HFFc6 (cell line): ENCODE measurements at regions not wholly inside any gene's neighbourhood (a gene's known extent, or its start where the extent isn't known, plus 50 kb on each side); places are given as distances from the start of the nearest gene placed in this dataset.
"Not testable (repeated sequence)": the region's sequence is repeated elsewhere in the genome, so short reads cannot be mapped to it uniquely, and the experiment has no call there.

Source experiments
- DNase-seq: peaks from one replicate; pipeline ENCODE4 v3.0.0-alpha.2; 2018
- H3K27ac Mint-ChIP-seq: 2 replicates; pipeline ENCODE4 v1.8.0; 2020; ENCODE audit warnings: mild to moderate bottlenecking, mixed read lengths
- H3K27me3 Mint-ChIP-seq: 2 replicates; pipeline ENCODE4 v1.8.0; 2021; ENCODE audit warnings: mild to moderate bottlenecking, moderate library complexity, mixed read lengths; ENCODE audit not compliant: insufficient read depth
- H3K36me3 Mint-ChIP-seq: 2 replicates; pipeline ENCODE4 v1.8.0; 2021; ENCODE audit warnings: low read depth, mixed read lengths
- H3K4me1 Mint-ChIP-seq: 2 replicates; pipeline ENCODE4 v1.8.0; 2020; ENCODE audit warnings: low read depth, mixed read lengths
- H3K4me3 Mint-ChIP-seq: 2 replicates; pipeline ENCODE4 v1.8.0; 2020; ENCODE audit warnings: mild to moderate bottlenecking, moderate library complexity, mixed read lengths
- H3K9me3 Mint-ChIP-seq: 2 replicates; pipeline ENCODE4 v1.8.0; 2020; ENCODE audit warnings: mild to moderate bottlenecking, mixed read lengths
- CTCF ChIP-seq: fragments of 200-600 bp; sonication (generic); IDR thresholded peaks from 2 replicates; pipeline ENCODE4 v1.5.0; 2021; ENCODE audit warnings: antibody characterized with exemption, mild to moderate bottlenecking

DNA sequence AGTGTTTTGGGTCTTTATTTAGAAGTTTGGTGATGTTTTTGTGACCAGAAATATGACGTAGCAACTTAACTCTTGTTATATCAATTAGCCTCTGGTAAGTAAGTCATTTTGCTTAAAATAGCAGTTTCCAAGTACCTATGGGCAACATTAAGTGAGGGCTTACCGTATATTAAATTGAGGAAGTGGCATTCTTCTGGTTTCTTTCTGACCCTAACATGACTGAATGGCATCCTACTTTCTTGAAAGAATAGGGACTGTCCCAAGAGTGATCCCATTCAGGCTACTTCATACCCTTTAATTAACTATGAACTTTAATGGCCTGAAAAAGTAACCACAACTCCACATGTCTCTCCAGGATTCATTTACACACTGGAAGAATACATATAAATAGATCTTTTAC is 106.6 kb downstream of the MZT1 start:
- Mint-ChIP-seq H3K27me3 (no peaks in the 10 kb centered on the region), H3K4me1 (no peaks in the 10 kb centered on the region), H3K36me3 (no peaks in the 10 kb centered on the region), H3K27ac (no peak overlapping the region), H3K9me3 (no peaks in the 10 kb centered on the region), H3K4me3 (no peak overlapping the region)
- DNase-seq = no peak
- no peak for TF ChIP-seq CTCF

DNA sequence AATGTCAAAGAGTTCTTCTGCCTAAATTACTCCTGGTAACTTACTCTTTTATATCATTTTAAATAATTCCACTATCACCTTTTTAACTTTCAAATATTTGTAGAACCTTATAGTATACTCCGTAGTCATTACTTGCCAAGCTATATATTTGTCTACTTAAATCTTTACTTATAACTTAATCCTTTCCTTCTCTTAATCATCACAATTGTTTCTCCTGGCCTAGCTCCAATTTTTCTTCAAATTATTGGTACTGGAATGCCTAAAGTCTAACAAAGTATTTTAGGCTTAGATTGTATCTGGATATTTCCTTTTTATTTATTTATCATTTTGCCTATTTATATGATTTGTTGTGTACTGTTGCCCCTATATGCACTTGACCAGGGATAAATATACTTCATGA is 109.5 kb downstream of the MZT1 start:
- TF ChIP-seq CTCF = no peak
- Mint-ChIP-seq H3K27ac (no peak overlapping the region), H3K4me1 (no peaks in the 10 kb centered on the region)

DNA sequence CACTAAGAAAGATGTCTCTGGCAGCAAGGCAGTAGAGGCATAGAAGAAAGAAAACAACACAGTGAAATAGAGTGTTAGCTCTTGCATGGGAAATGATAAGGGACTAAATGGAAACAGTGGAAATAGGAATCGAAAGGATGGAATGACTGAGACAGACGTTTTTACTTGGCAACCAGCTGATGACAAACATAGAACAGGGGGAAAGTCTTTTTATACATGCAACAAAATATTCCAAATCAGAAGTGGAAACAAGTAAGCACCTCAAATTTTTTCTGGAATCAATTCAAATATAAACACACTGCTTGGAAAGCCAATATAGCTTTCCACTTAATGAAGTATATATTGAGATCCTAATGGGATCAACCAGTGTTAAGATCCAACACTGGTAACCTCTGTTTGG is 110.2 kb downstream of the MZT1 start:
- Mint-ChIP-seq H3K4me1 (no peaks in the 10 kb centered on the region), H3K36me3 (no peaks in the 10 kb centered on the region), H3K9me3 (no peaks in the 10 kb centered on the region), H3K4me3 (no peak overlapping the region), H3K27me3 (no peaks in the 10 kb centered on the region), H3K27ac (no peak overlapping the region)
- DNase-seq = no peak
- TF ChIP-seq CTCF = no peak

More for the DNA sequence above, 109.5 kb downstream of the MZT1 start:
- no peaks in the 10 kb centered on the region for H3K27me3 Mint-ChIP-seq
- no peak overlapping the region for H3K4me3 Mint-ChIP-seq
- no peaks in the 10 kb centered on the region for H3K9me3 Mint-ChIP-seq
- no peaks in the 10 kb centered on the region for H3K36me3 Mint-ChIP-seq
- no peak for DNase-seq

DNA sequence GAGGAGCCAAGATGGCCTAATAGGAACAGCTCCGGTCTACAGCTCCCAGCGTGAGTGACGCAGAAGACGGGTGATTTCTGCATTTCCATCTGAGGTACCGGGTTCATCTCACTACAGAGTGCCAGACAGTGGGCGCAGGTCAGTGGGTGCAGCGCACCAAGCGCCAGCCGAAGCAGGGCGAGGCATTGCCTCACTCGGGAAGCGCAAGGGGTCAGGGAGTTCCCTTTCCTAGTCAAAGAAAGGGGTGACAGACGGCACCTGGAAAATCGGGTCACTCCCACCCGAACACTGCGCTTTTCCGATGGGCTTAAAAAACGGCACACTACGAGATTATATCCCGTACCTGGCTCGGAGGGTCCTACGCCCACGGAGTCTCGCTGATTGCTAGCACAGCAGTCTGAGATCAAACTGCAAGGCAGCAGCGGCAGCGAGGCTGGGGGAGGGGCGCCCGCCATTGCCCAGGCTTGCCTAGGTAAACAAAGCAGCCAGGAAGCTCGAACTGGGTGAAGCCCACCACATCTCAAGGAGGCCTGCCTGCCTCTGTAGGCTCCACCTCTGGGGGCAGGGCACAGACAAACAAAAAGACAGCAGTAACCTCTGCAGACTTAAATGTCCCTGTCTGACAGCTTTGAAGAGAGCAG is 117.1 kb downstream of the MZT1 start:
- H3K9me3 Mint-ChIP-seq, H3K4me1 Mint-ChIP-seq, H3K4me3 Mint-ChIP-seq, H3K27ac Mint-ChIP-seq, H3K27me3 Mint-ChIP-seq, DNase-seq, H3K36me3 Mint-ChIP-seq: not testable (repeated sequence)

DNA sequence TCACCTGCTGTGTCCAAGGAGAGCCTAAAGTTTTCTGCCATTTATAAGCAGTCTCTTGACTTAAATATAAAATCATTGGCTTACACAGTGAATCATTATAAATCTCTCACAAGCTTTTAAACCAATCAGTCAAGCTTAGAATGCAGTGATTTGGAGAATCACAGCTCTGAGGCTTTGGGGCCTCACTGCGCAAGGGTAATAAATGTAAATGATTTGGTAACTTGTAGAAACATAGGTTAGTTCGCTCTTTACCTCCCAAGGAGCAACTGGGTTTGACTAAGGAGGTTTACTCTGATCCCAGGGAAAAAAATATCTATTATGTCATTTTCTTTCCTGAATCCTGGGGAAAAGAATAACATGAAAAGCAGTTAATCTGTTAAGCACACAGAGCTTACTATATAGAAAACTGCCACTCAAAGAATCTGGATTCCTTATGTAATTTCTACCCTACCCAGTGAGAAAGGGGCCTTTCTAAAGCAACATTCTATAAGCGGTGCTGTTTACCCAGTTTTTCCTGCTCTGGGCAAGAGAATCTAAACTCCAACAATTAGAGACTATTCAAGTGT is 128.2 kb downstream of the MZT1 start:
- Mint-ChIP-seq H3K4me3 (no peak overlapping the region), H3K9me3 (no peaks in the 10 kb centered on the region; the same call in 1 of the 2 replicates), H3K4me1 (no peaks in the 10 kb centered on the region), H3K27ac (no peak overlapping the region), H3K36me3 (no peaks in the 10 kb centered on the region), H3K27me3 (no peaks in the 10 kb centered on the region; the same call in 1 of the 2 replicates)
- DNase-seq = no peak
- no peak for TF ChIP-seq CTCF

DNA sequence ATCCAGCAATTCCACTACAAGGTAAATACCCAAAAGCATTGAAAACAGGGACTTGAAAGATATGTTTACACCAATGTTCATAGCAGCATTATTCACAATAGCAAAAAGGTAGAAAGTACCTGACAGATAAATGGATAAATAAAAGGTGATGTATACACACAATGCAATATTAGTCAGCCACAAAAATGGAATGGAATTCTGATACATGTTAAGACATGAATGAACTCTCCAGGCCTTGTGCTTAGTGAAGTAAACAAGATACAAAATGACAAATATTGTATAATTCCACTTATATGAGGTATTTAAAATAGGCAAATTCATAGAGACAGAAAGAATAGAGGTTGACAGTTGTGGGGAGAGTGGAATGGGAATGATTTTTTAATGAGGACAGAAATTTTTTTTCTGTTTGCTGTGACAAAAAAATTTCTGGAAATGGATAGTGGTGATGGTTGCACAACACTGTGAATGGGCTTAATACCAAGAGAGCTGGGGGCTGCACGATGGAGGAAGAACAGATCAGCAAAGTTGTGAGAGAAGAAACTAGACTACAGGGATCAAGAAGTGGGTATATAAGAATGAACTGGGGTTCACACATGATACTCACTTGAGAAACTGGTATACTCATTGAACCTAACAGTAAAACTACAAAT is 137.2 kb downstream of the MZT1 start:
- Mint-ChIP-seq H3K36me3 (no peaks in the 10 kb centered on the region), H3K4me3 (no peak overlapping the region), H3K4me1 (no peaks in the 10 kb centered on the region), H3K27me3 (no peaks in the 10 kb centered on the region), H3K27ac (no peak overlapping the region), H3K9me3 (peaks cover 5% of the 10 kb centered on the region)
- no peak for TF ChIP-seq CTCF
- DNase-seq = no peak
